Natural killer cell (primary cell): ENCODE measurements at regions not wholly inside any gene's neighbourhood (a gene's known extent, or its start where the extent isn't known, plus 50 kb on each side); places are given as distances from the start of the nearest gene placed in this dataset.

ENCODE experiments used
- ATAC-seq, 3 donors: fragments of 150-1000 bp in 2 of 3; fragments of 200-7000 bp in 1 of 3; cut with Tn5 transposase; 1 replicate in 1 of 3; 2 replicates in 2 of 3; pipeline ENCODE4 v1.10.0; 2021; ENCODE audit warnings: mild to moderate bottlenecking in 2 of 3, moderate library complexity in 2 of 3
- DNase-seq, 2 donors: peaks; one replicate each; pipeline versions ENCODE4 v3.0.0 to v3.0.0-alpha.2; 2013 to 2021; ENCODE audit warnings: mixed read lengths in 1 of 2
- H3K27ac ChIP-seq: one replicate; pipeline ENCODE4 v1.5.1; 2013; ENCODE audit warnings: mild to moderate bottlenecking, low read length
- H3K27me3 ChIP-seq: one replicate; pipeline ENCODE4 v1.6.1; 2013; ENCODE audit warnings: low read length; ENCODE audit not compliant: control insufficient read depth, insufficient read depth
- H3K36me3 ChIP-seq: one replicate; pipeline ENCODE4 v1.6.1; 2013; ENCODE audit warnings: low read length; ENCODE audit not compliant: control insufficient read depth, insufficient read depth
- H3K4me1 ChIP-seq: one replicate; pipeline ENCODE4 v1.6.1; 2013; ENCODE audit warnings: low read length; ENCODE audit not compliant: control insufficient read depth, insufficient read depth
- H3K4me3 ChIP-seq: one replicate; pipeline ENCODE4 v1.5.1; 2013; ENCODE audit warnings: low read length
- H3K9me3 ChIP-seq: one replicate; pipeline ENCODE4 v1.6.1; 2013; ENCODE audit warnings: low read length; ENCODE audit not compliant: control insufficient read depth, insufficient read depth
- H3K27ac Mint-ChIP-seq, 2 donors: one replicate each; pipeline ENCODE4 v1.8.0; 2022; ENCODE audit warnings: mild to moderate bottlenecking in 2 of 2, mixed read lengths in 2 of 2, moderate library complexity in 1 of 2
- H3K27me3 Mint-ChIP-seq, 2 donors: one replicate each; pipeline ENCODE4 v1.8.0; 2022; ENCODE audit warnings: low read depth in 2 of 2, mixed read lengths in 2 of 2
- H3K36me3 Mint-ChIP-seq: one replicate; pipeline ENCODE4 v1.8.0; 2022; ENCODE audit warnings: mixed read lengths
- H3K4me1 Mint-ChIP-seq, 2 donors: one replicate each; pipeline ENCODE4 v1.8.0; 2022; ENCODE audit warnings: mixed read lengths in 2 of 2
- H3K4me3 Mint-ChIP-seq: one replicate; pipeline ENCODE4 v1.8.0; 2022; ENCODE audit warnings: mild to moderate bottlenecking, moderate library complexity, mixed read lengths
- H3K9me3 Mint-ChIP-seq, 2 donors: one replicate each; pipeline ENCODE4 v1.8.0; 2022; ENCODE audit warnings: mixed read lengths in 2 of 2
- CTCF ChIP-seq: fragments of 200-600 bp; IDR thresholded peaks from one replicate; pipeline ENCODE4 v1.8.0; 2022; ENCODE audit warnings: antibody characterized with exemption
- WGBS: methylation state at CpG from one replicate; pipeline ENCODE4 v1.1.7; 2013; ENCODE audit warnings: missing lambda C conversion rate; ENCODE audit not compliant: insufficient coverage; 5-methylcytosine and 5-hydroxymethylcytosine counted together
- intact Hi-C: fragments of 100-400 bp; cut with micrococcal nuclease; formaldehyde crosslinking; loops from one replicate; pipeline ENCODE4 v1.14.2; 2022

DNA sequence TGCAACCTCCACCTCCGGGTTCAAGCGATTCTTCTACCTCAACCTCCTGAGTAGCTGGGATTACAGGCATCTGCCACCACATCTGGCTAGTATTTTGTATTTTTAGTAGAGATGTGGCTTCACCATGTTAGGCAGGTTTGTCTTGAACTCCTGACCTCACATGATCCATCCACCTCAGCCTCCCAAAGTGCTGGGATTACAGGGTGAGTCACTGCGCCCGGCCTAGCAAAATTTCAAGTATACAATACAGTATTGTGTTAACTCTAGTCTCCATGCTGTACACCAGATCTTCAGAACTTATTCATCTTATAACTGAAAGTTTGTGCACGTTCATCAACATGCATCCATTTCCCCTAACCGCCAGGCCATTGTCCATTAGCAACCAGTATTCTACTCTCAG is 115.1 kb upstream of the MDGA2 start:
- no peak for ATAC-seq
- Histone ChIP-seq H3K9me3 (no peaks in the 10 kb centered on the region), H3K4me3 (no peak overlapping the region), H3K27me3 (no peaks in the 10 kb centered on the region), H3K27ac (no peak overlapping the region), H3K4me1 (no peaks in the 10 kb centered on the region), H3K36me3 (no peaks in the 10 kb centered on the region)
- 87% methylated on average over 5 of the region's 6 CpGs for WGBS
- H3K9me3 Mint-ChIP-seq, result peaks cover 9 to 14% of the 10 kb centered on the region in 2 donors
- peaks cover 8% of the 10 kb centered on the region for H3K36me3 Mint-ChIP-seq
- H3K27me3 Mint-ChIP-seq, result no peaks in the 10 kb centered on the region
- no peak for DNase-seq
- intact Hi-C loops, result no loop called here
- no peak overlapping the region for H3K4me3 Mint-ChIP-seq
- TF ChIP-seq CTCF, result no peak
- H3K27ac Mint-ChIP-seq, result no peak overlapping the region
- H3K4me1 Mint-ChIP-seq, result no peaks in the 10 kb centered on the region

DNA sequence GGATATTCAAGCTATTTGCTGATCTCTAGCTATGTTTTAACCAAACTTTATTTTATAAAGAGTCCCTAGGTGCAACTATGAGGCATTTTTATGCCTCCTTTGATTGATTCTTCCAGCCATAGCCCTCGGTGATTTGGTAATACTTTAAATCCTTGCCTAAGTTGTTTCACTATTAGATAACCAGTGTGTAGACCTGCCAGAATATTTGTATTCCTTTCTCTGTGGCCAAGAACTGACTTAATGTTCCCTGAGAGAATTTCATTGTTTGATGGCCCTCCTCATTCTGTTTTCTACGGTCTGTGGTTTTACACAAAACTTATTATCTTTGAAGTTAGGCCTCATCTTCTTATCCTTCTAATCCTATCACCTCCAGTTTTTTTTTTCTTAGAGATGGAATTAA is 109.7 kb upstream of the MDGA2 start:
- Mint-ChIP-seq H3K4me1 (no peaks in the 10 kb centered on the region), H3K9me3 (peaks cover 16% of the 10 kb centered on the region in 2 donors), H3K27me3 (no peaks in the 10 kb centered on the region), H3K4me3 (no peak overlapping the region), H3K27ac (no peak overlapping the region), H3K36me3 (peaks cover 16% of the 10 kb centered on the region)
- Histone ChIP-seq H3K4me1 (no peaks in the 10 kb centered on the region), H3K27me3 (no peaks in the 10 kb centered on the region), H3K9me3 (no peaks in the 10 kb centered on the region), H3K36me3 (no peaks in the 10 kb centered on the region), H3K27ac (no peak overlapping the region), H3K4me3 (no peak overlapping the region)
- no peak for TF ChIP-seq CTCF
- ATAC-seq (no peak), DNase-seq (no peak)
- WGBS, result 93% methylated on average over 1 of the region's 2 CpGs
- intact Hi-C loops, result no loop called here

DNA sequence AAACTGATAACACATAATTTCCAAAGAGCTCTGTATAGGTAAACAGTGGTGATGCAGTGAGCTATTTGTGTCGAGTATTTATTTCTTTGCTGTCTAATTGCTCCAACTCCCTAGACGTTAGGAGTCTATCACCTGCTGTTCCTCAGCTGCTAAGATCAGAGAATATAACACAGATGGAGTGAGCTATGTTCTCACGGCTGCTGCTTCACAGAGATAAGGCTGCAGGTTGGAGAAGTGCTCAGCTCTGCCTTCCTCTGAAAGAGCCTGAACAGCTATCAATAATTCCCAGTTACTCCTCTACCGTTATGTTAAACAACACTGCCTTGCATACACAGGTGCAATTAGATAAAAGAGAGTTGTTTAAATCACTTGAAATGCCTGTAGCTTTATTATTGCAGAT is 103.2 kb upstream of the MDGA2 start:
- Mint-ChIP-seq H3K27ac (no peak overlapping the region), H3K9me3 (peaks cover 18% of the 10 kb centered on the region in 2 donors), H3K36me3 (peaks cover 15% of the 10 kb centered on the region), H3K27me3 (no peaks in the 10 kb centered on the region), H3K4me1 (no peaks in the 10 kb centered on the region), H3K4me3 (no peak overlapping the region)
- Histone ChIP-seq H3K27me3 (no peaks in the 10 kb centered on the region), H3K9me3 (no peaks in the 10 kb centered on the region), H3K36me3 (no peaks in the 10 kb centered on the region), H3K4me3 (no peak overlapping the region), H3K27ac (no peak overlapping the region), H3K4me1 (no peaks in the 10 kb centered on the region)
- intact Hi-C loops, result no loop called here
- no peak for TF ChIP-seq CTCF
- 20% methylated on average over 3 of the region's 4 CpGs for WGBS
- no peak for DNase-seq
- no peak for ATAC-seq

GRCh38 chr14:47772652-47773051 is 97.2 kb upstream of the MDGA2 start:
- intact Hi-C loops, result no loop called here

More at GRCh38 chr14:47772652-47773051, 97.2 kb upstream of the MDGA2 start:
- H3K4me3 ChIP-seq, result no peak overlapping the region
- no peak for DNase-seq
- Mint-ChIP-seq H3K4me3 (no peak overlapping the region), H3K27me3 (no peaks in the 10 kb centered on the region), H3K27ac (no peak overlapping the region), H3K9me3 (peaks cover 18 to 19% of the 10 kb centered on the region in 2 donors), H3K4me1 (no peaks in the 10 kb centered on the region), H3K36me3 (no peaks in the 10 kb centered on the region)
- no peak overlapping the region for H3K27ac ChIP-seq
- WGBS, result no CpG with 5 or more reads among the region's 1 CpG
- no peaks in the 10 kb centered on the region for H3K4me1 ChIP-seq
- no peaks in the 10 kb centered on the region for H3K9me3 ChIP-seq
- ATAC-seq, result no peak
- no peaks in the 10 kb centered on the region for H3K27me3 ChIP-seq
- TF ChIP-seq CTCF, result no peak
- H3K36me3 ChIP-seq, result no peaks in the 10 kb centered on the region
